Left ventricle myocardium superior (tissue), 1 donor: ENCODE measurements at regions not wholly inside any gene's neighbourhood (a gene's known extent, or its start where the extent isn't known, plus 50 kb on each side); places are given as distances from the start of the nearest gene placed in this dataset.
A peak's percentile ranks its signal among the peaks of the same experiment; 100 is the strongest.

Experiments
- ATAC-seq: fragments of 200-7000 bp; cut with Tn5 transposase; one replicate; pipeline ENCODE4 v1.9.1; 2020; ENCODE audit warnings: mild to moderate bottlenecking, moderate library complexity
- DNase-seq: peaks from one replicate; pipeline ENCODE4 v3.0.0-alpha.2; 2020
- intact Hi-C: fragments of 100-400 bp; cut with micrococcal nuclease; formaldehyde crosslinking; loops from one replicate; pipeline ENCODE4 v1.11.0; 2022
- donor health status: DM: no; HTN: yes; CAD: no; lungs with severe emphysema.

DNA sequence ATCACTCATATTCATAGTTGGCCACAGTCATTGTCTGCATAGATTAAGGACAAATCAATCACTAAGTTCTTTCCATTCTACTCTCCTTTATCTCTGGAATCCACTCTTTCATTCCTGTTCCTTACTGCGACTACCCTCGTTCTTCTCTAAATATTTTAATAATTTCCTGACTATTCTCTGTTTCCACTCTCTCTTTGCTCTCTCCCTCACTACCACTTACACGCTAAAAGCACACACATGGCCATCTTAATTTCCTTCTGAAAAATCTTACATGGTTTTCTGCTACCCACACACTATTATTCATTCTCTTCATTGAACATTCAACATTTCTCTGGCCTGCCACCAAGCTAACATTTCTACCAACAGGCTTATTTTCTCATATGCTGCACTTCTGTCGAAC is 279.6 kb upstream of the PLSCR5 start:
- ATAC-seq: no peak
- DNase-seq: no peak
- intact Hi-C loops: no loop called here

DNA sequence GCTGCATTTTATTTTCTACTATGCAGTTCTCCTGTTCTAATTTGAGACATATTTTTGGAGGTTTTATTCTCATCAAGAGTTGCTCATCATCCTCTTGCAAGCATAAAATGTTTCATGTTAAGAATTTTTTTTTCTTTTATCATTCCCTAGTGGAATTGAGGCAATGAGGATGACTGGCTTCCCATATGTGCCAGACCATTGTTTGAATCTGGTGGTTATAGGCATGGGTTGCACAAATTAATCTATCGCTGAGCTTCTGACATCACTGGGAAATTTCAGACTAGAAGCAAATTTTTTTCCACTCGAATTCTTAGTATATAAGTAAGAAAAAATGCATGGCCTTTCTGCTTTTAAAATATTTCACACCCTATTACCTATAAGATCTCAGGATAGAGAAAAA is 279.1 kb upstream of the PLSCR5 start:
- DNase-seq (no peak), ATAC-seq (no peak)
- intact Hi-C loops: no loop called here

DNA sequence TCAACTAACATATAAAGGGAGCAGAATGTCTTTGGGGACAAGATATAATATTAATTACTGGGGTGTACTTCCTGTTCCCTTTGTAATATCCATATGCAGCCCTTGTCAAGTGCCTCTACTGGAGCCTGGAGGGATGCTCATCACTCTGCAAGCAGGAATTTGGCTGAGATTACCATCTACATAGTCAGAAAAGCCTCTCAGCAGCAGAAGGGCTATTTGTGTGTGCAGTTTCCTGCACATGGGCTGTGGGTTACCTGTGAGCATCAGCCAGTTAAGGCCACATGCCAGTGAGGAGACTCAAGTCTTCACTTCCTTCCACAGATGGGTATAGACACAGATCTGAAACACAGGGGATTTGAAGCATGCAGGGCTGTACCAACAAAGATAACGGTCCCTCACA is 278.1 kb upstream of the PLSCR5 start:
- no peak for DNase-seq
- no peak for ATAC-seq
- intact Hi-C loops: no loop called here

DNA sequence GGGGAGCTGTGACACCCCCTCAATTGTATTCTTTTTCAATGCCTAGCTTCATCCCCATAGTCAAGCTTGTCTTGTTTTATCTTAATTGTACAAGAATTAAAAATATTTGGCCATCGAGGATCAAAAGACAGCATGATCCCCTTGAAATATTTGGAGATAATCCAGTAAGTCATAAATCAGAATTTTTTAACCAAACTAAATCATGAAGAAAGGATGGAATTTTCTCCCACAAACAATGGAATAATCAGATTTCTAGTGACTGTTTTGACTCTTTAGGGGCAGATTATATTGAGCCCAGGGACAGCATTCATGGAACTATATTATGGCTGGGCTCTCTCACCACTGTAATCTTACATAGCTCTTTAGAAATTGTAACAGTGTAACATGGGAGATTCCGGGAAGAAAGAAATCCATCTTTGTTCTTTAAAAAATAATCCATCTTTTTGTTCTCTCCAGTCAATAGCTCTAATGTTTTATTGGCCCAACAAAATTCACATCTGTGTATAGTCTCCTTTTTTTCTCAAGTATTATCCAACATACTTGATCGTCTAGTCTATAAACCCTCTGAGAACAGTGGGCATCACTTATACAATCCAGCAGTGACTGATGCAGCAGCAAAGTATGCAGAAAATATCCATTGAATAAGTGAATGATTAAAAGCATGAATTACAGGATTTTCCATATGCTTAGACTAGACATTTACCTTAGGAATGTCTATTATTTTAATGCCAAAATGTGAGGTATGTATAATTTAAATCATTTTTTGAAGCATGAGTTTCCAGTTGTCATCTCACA is 277.0 kb upstream of the PLSCR5 start:
- intact Hi-C loops: no loop called here
- ATAC-seq (no peak), DNase-seq (no peak)

DNA sequence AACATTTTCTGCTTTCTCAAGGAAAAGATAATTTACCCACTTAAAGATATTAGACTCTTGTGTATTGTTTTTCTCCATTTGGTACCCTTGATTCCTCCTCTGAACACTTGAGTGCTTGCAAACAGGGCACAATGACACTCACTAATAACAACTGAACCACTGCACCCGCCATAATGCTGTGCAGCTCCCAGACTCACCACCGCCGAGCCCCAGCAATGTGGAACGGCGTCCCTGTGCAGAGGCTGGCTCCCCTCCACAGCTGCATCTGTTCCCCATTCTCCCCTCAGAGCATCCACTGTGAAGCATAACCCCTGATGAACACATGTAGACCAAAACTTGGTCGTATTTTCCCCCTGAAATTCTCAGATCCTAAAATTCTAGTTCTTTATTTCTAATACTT is 276.2 kb upstream of the PLSCR5 start:
- DNase-seq (no peak), ATAC-seq (no peak)
- intact Hi-C loops: no loop called here

DNA sequence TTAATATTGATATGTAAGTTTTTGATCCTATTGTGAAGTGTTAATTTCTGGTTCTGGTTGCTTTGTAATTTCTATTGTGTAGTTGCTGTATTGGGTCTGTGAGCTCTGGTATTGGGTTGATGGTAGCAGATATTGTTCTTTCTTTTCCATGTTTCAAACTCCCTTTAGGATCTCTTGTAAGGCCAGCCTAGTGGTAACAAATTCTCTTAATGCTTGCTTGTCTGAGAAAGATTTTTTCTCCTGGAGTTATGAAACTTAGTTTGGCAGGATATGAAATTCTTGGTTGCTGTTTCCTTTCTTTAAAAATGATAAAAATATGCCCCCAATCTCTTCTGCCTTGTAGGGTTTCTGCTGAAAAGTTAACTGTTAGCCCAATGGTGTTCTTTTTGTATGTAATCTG is 268.6 kb upstream of the PLSCR5 start:
- no peak for ATAC-seq
- intact Hi-C loops: no loop called here
- DNase-seq: no peak

DNA sequence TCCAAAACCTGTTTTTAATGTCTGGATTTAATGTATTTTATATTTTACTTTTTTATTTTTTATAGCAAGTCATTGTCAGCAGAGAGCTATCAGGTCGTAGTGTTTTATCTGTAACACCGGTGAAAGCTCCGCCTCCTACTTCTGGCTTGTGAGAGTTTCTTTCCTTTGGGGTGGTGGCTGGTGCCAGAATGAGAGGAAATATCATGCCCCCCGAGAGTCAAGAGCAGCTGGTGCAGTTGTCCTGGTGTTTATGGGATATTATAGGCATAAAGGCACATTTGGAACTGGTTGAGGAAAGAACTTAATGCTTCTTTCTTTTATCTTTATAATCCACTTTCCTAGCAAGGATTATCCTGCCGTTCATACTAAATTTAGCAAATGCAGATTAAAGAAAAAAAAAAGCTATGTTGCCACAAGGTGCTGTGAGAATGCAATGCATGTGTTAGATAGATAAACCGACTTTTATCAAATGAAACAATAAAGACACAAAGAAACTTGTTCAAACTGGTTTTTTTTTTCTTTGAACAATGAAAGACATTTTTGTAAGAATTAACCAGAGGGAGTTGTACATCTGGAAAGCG is 260.1 kb upstream of the PLSCR5 start:
- DNase-seq: no peak
- intact Hi-C loops: no loop called here
- peak; percentile 61 for ATAC-seq

DNA sequence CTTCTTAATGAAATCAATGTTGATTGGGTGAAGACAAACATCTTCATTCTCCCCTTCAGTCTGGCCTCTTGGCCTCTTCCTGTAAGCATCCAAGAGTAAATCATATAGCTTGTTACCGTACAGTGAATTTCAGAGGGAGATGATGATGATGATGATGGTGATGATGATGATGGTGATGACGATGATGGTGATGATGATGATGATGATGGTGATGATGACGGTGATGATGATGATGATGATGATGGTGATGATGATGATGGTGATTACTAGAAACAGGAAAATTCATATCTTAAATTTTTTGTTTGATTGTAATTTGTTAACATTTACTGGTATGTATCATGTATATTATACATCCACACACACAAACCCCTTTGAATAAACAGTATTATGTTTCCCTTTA is 256.1 kb upstream of the PLSCR5 start:
- intact Hi-C loops: no loop called here
- no peak for ATAC-seq
- DNase-seq: no peak

DNA sequence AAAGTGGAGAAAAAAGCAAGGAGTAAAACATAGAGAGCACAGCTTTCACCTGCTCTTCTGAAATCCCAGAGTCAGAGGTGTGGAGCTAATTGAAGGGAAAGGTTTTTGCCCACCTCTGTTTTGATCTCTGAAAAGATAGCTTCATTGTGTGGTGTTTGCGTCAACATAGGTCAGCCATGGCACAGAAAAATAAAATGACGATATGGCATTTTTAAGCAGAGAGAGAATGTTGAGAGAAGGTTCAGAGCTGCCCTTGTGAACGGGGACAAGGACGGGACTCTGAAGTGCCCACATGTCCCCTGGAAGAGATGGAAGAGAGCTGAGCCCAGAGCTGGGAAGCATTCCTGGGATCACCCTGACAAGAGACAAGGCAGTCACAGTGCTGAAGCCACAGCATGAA is 249.4 kb upstream of the PLSCR5 start:
- no peak for ATAC-seq

DNA sequence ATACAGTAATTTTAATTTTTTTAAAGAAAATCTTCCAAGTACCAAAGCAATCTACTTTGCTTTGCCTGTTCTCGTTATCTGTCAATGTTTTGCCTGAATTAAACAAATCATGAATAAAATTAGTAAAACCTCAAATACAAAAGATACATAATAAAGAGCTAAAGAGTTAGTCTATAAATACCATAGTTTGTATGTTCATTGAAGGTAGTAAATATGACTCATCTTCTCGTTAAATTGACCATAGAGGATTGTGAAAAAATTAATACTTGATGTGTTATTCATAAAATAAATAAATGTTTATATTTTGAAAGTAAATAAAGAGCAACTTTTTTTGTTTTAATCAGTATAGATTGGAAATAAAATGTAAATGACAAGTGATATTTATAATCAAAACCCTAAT is 246.5 kb upstream of the PLSCR5 start:
- DNase-seq (no peak), ATAC-seq (no peak)

More for the DNA sequence above, 249.4 kb upstream of the PLSCR5 start:
- DNase-seq: no peak
- intact Hi-C loops: no loop called here

DNA sequence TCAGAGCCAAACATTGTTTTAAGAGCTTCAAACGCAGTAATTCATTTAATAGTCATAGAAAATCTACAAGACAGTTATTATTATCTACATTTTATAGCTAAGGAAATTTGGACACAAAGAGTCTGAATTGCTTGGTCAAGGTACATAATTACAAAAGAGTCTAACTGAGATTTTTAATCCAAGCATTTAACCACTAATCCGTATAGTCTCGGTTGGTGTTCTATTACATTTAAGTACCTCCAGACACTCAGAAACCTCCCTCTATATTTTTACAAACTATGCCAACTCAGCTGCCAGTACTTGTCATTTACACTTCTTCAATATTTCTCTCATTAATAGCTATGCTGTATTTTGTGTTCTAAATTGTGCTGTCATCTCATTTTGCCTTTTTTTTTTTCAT is 240.2 kb upstream of the PLSCR5 start:
- ATAC-seq: no peak

More for the DNA sequence above, 246.5 kb upstream of the PLSCR5 start:
- intact Hi-C loops: no loop called here

DNA sequence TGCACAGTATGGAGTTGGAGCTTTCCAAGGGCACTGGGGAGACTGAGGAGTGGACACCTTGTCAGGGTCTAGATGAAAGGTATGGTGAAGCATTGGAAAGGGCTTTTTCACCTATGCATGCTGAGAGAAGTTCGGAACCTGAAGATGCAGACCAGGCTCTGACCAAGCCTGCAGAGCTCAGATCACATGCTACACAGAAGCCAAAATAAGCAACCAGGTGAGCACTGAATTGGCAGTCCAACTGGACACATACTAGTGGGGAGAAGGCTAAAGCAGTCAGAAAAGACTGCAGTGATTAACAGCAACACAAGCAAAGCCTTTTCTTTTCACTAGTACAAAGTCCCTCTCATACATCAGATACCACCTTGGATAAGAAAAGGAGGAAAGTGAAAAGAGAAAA is 238.3 kb upstream of the PLSCR5 start:
- intact Hi-C loops: no loop called here
- no peak for DNase-seq
- no peak for ATAC-seq

More for the DNA sequence above, 240.2 kb upstream of the PLSCR5 start:
- DNase-seq: no peak
- intact Hi-C loops: no loop called here

DNA sequence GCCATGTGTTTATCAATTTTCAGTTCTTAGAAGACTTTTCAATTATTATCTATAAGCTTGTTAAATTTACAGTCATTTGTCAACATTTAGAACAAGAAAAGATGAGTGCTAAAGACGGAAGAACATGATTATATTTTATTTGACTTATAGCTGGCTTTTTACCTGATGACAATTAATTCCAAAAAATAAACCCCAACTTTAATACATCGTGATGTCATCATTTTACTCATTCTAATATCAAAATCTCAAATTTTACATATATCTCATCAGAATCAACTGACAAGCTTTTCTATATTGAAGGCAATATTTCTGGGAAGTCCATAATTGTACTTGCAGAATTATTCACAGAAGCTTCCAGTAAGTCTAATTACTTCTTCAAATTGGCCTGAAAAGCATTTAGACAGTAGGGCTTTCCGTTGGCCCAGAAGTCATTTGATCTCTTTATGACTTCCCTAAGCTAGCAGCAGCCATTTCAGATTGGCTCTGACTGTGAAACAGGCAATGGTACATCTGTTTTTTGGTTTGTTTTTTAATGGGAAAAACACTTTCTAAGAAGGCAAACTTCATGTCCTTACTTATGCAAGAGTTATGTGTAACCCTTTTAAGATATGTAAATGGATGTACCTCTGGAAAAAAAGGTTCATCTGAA is 234.7 kb upstream of the PLSCR5 start:
- no peak for ATAC-seq
- intact Hi-C loops: no loop called here
- no peak for DNase-seq

DNA sequence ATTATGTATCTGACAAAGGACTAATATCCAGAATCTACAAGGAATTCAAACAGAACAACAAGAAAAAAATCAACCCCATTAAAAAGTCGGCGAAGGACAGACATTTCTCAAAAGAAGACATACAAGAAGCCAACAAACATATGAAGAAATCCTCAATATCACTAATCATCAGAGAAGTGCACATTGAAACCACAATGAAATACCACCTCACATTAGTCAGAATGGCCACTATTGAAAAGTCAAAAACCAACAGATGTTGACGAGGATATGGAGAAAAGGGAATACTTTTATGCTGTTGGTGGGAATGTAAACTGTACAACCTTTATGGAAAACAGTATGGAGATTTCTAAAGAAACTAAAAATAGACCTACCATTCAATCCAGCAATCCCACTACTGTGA is 233.1 kb upstream of the PLSCR5 start:
- DNase-seq: no peak
- intact Hi-C loops: no loop called here
- no peak for ATAC-seq

DNA sequence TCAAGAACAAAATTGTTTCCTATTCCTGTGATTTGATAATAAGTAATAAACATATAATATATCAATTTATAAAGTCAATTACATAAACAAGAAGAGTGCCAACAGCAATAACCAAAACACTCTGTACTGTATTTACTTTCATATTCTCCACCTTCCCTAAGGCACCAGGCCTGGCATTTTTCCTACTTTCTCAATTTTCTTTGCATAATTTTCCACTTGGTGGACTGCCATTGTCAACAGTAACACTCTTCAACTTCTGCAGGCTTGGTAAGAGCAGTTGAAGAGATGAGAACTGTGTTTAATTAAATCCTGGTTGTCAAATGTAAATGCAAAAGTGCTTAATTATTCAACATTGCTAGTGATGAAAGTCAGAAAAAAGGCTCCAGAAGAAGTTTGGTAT is 229.8 kb upstream of the PLSCR5 start:
- no peak for DNase-seq
- intact Hi-C loops: no loop called here

DNA sequence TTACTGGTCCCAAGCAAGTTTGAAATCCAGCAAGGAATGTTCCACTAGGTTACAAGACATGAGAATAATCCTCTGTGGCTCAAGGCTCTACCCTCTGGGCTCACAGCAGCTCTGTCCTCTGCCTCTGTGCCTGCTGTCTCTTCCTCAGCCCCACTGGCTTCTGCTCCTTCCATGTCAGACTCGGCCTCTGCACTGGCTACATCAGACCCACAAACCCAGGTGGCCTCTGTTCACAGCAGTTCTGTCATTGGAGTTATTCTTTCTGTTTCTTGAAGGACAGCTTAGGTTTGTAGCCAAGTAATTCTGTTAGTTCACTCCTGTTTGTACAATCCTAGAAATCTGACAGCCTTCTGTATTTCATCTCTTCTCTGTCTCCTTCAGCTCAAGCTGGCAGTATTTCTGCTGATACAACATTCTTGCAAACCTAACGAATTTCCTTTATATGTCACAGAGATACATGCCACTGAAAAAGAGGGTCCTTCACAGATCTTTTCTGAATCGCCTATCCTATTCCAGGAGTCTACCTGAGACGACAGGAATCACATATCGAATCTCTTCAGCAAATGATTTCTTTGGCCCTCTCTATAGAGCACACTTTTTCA is 227.8 kb upstream of the PLSCR5 start:
- intact Hi-C loops: no loop called here
- no peak for DNase-seq
- no peak for ATAC-seq

More for the DNA sequence above, 229.8 kb upstream of the PLSCR5 start:
- no peak for ATAC-seq

DNA sequence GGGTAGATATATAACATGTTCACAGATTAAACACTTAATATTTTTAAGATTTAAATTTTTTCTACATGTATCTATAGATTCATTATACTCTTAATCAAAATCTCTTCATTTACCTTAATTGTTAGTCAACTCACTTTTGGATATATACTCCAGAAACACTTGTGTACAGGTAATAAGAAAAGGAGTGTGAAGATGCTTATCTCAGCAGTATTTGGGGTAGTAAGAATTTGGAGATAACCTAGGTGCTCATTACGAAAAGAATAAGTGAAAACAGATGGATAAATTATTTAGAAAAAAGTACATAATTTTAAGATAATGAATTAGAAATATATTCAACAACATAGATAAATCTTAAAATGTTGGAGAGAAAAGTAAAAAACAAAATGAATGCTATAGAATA is 226.5 kb upstream of the PLSCR5 start:
- ATAC-seq (no peak), DNase-seq (no peak)
- intact Hi-C loops: no loop called here

DNA sequence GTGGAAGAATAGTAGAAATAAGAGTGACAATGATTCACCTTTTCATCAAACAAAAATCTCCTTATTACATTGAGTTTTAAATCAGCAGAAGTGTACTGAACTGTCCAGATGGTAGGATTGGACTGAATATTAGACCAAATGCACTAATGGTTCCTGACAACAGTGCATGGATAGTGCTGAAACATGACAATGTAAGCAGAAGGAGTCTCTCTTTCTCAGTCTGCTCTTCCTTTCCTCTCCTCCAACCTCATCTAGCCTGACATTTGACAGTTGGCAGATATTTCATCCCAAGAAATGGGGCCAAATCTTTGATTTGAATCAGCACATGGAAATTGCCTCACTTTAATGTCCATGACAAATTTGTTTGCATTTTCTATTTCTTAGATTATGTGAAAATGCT is 225.1 kb upstream of the PLSCR5 start:
- intact Hi-C loops: no loop called here
- no peak for DNase-seq
- no peak for ATAC-seq

DNA sequence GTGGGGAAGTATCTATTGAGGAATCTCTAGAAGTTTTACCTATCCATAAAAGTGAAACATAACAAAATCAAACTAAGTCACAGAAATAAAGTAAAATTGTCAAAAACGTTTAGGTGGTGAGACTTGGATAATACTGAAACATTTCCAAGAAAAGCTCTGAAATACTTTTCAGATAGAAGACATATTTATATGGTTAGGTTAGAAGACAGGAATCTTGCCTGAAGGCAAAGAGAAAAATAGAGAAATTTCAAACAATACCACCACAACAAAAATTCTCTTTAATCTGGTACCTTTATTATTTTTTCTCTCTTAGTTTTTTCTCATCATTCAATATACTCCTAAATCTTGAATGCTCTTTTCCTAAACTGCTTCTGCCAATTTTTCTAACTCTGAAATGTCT is 222.7 kb upstream of the PLSCR5 start:
- ATAC-seq (no peak), DNase-seq (no peak)
- intact Hi-C loops: no loop called here

DNA sequence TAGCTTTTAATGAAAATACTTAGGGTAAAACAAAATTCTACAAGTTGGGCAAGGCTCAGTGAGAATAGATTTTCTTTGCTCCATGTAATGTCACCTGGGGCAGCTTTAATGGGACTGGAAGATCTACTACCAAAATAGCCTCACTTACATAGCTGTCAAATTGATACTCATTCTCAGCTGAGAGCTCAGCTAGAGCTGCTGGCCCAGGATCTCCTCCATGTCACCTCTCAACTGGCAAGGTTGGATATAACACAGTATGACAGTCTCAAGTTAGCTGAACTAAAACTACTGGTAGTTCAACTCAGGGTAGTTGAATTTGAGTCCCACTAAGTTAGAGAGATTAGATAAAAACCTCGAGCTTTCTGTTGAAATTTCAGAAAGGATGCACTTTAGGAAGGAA is 218.5 kb upstream of the PLSCR5 start:
- intact Hi-C loops: no loop called here
- ATAC-seq (peak; percentile 99), DNase-seq (peak; percentile 35)
